SK-N-SH treated with all-trans-retinoic acid at 6 μM for 48 hours (cell line): ENCODE measurements at regions not wholly inside any gene's neighbourhood (a gene's known extent, or its start where the extent isn't known, plus 50 kb on each side); places are given as distances from the start of the nearest gene placed in this dataset.
A peak's percentile ranks its signal among the peaks of the same experiment; 100 is the strongest.
"Not testable (repeated sequence)": the region's sequence is repeated elsewhere in the genome, so short reads cannot be mapped to it uniquely, and the experiment has no call there.

Source experiments
- ATAC-seq: fragments of 200-7000 bp; cut with Tn5 transposase; 3 replicates; pipeline ENCODE4 v1.9.1; 2020; ENCODE audit warnings: mild to moderate bottlenecking, moderate library complexity
- ARNTL ChIP-seq: fragments of 450-650 bp; formaldehyde crosslinking; IDR thresholded peaks from 2 replicates; pipeline ENCODE4 v1.5.0; 2020; ENCODE audit warnings: low read depth, mild to moderate bottlenecking, moderate library complexity, borderline replicate concordance
- BACH2 ChIP-seq: fragments of 250-450 bp; sonication (Bioruptor Pico); IDR thresholded peaks from 2 replicates; pipeline ENCODE4 v1.9.0; 2021; ENCODE audit warnings: mild to moderate bottlenecking, borderline replicate concordance
- CREB5 ChIP-seq: fragments of 250-450 bp; sonication (Bioruptor Pico); IDR thresholded peaks from 2 replicates; pipeline ENCODE4 v1.5.1; 2020; ENCODE audit warnings: low read depth, mild to moderate bottlenecking, moderate library complexity
- CSDC2 ChIP-seq: fragments of 250-450 bp; sonication (Bioruptor Pico); IDR thresholded peaks from 2 replicates; pipeline ENCODE4 v1.5.0; 2020; ENCODE audit warnings: mild to moderate bottlenecking, moderate library complexity
- CSRNP3 ChIP-seq: fragments of 250-450 bp; sonication (Bioruptor Pico); IDR thresholded peaks from 2 replicates; pipeline ENCODE4 v1.5.1; 2021; ENCODE audit warnings: mild to moderate bottlenecking, moderate library complexity
- GLIS3 ChIP-seq: fragments of 250-450 bp; sonication (Bioruptor Pico); IDR thresholded peaks from 2 replicates; pipeline ENCODE4 v1.5.0; 2020; ENCODE audit warnings: mild to moderate bottlenecking, moderate library complexity
- ISL1 ChIP-seq: fragments of 250-450 bp; sonication (Bioruptor Pico); IDR thresholded peaks from 2 replicates; pipeline ENCODE4 v2.1.2; 2022; ENCODE audit warnings: mild to moderate bottlenecking, moderate library complexity
- OSR1 ChIP-seq: fragments of 250-450 bp; sonication (Bioruptor Pico); IDR thresholded peaks from 2 replicates; pipeline ENCODE4 v1.8.0; 2022; ENCODE audit warnings: moderate library complexity, mild to moderate bottlenecking, inconsistent platforms
- PATZ1 ChIP-seq: fragments of 250-450 bp; sonication (Bioruptor Pico); IDR thresholded peaks from 2 replicates; pipeline ENCODE4 v1.8.0; 2020; ENCODE audit warnings: mild to moderate bottlenecking, moderate library complexity, borderline replicate concordance
- POU6F1 ChIP-seq: fragments of 250-450 bp; sonication (Bioruptor Pico); IDR thresholded peaks from 2 replicates; pipeline ENCODE4 v1.8.0; 2021; ENCODE audit warnings: low read depth, mild to moderate bottlenecking, moderate library complexity, borderline replicate concordance
- RARB ChIP-seq: fragments of 250-450 bp; sonication (Bioruptor Pico); IDR thresholded peaks from 2 replicates; pipeline ENCODE4 v1.8.0; 2021; ENCODE audit warnings: mild to moderate bottlenecking, moderate library complexity
- SNAI2 ChIP-seq: fragments of 250-450 bp; sonication (Bioruptor Pico); IDR thresholded peaks from 2 replicates; pipeline ENCODE4 v1.5.0; 2020; ENCODE audit warnings: mild to moderate bottlenecking, moderate library complexity
- TSHZ2 ChIP-seq: fragments of 250-450 bp; sonication (Bioruptor Pico); IDR thresholded peaks from 2 replicates; pipeline ENCODE4 v1.5.0; 2020; ENCODE audit warnings: mild to moderate bottlenecking, moderate library complexity
- ZFP30 ChIP-seq: fragments of 450-650 bp; formaldehyde crosslinking; IDR thresholded peaks from 2 replicates; pipeline ENCODE4 v1.5.0; 2022; ENCODE audit warnings: mild to moderate bottlenecking, moderate library complexity
- ZNF565 ChIP-seq: fragments of 450-650 bp; formaldehyde crosslinking; conservative IDR thresholded peaks from 2 replicates; pipeline ENCODE4 v1.5.0; 2020; ENCODE audit warnings: low read depth, mild to moderate bottlenecking, moderate library complexity
- ZNF70 ChIP-seq: fragments of 450-650 bp; formaldehyde crosslinking; IDR thresholded peaks from 2 replicates; pipeline ENCODE4 v1.5.0; 2020; ENCODE audit warnings: mild to moderate bottlenecking, moderate library complexity
- ZNF8 ChIP-seq: fragments of 450-650 bp; formaldehyde crosslinking; IDR thresholded peaks from 2 replicates; pipeline ENCODE4 v1.5.0; 2020; ENCODE audit warnings: mild to moderate bottlenecking, moderate library complexity

GRCh38 chr12:127802271-127802670 lies 464.7 kb upstream of the TMEM132C start:
- TF ChIP-seq ZNF565 (CRISPR knock-in tag), result no peak
- TF ChIP-seq SNAI2 (CRISPR knock-in tag), result no peak
- no peak for TF ChIP-seq ARNTL (CRISPR knock-in tag)
- TF ChIP-seq POU6F1 (CRISPR knock-in tag), result no peak
- no peak for TF ChIP-seq PATZ1 (CRISPR knock-in tag)
- no peak for TF ChIP-seq RARB (CRISPR knock-in tag)
- TF ChIP-seq OSR1 (CRISPR knock-in tag), result no peak
- TF ChIP-seq CSDC2 (CRISPR knock-in tag), result no peak
- TF ChIP-seq TSHZ2, result no peak
- ATAC-seq, result no peak

- ATAC-seq, result no peak
- TF ChIP-seq RARB (CRISPR knock-in tag) (no peak), ZNF8 (CRISPR knock-in tag) (no peak), BACH2 (no peak), ARNTL (CRISPR knock-in tag) (no peak), ZFP30 (CRISPR knock-in tag) (no peak), ZNF70 (CRISPR knock-in tag) (no peak), SNAI2 (CRISPR knock-in tag) (no peak), OSR1 (CRISPR knock-in tag) (no peak), ISL1 (CRISPR knock-in tag) (no peak), ZNF565 (CRISPR knock-in tag) (no peak)
Measured at GRCh38 chr12:127803545-127803944, 463.4 kb upstream of the TMEM132C start.

- no peak for TF ChIP-seq ARNTL (CRISPR knock-in tag)
- peak; percentile 91 for TF ChIP-seq CREB5 (CRISPR knock-in tag)
- no peak for TF ChIP-seq CSDC2 (CRISPR knock-in tag)
- TF ChIP-seq ISL1 (CRISPR knock-in tag), result peak; percentile 96
- TF ChIP-seq, all 23 proteins: peak for 2
- ATAC-seq, result no peak
Measured at GRCh38 chr12:127809275-127809674, 457.7 kb upstream of the TMEM132C start.

- TF ChIP-seq ISL1 (CRISPR knock-in tag) (peak; percentile 63), GLIS3 (CRISPR knock-in tag) (no peak)
- no peak for ATAC-seq
Measured at GRCh38 chr12:127810041-127810440, 456.9 kb upstream of the TMEM132C start.

GRCh38 chr12:127810459-127810858 lies 456.5 kb upstream of the TMEM132C start:
- not testable (repeated sequence) for ATAC-seq

GRCh38 chr12:127811988-127812387 lies 455.0 kb upstream of the TMEM132C start:
- ATAC-seq, result no peak
- no peak for TF ChIP-seq ZFP30 (CRISPR knock-in tag)
- TF ChIP-seq SNAI2 (CRISPR knock-in tag), result no peak
- TF ChIP-seq CSRNP3 (CRISPR knock-in tag), result no peak
- TF ChIP-seq ZNF8 (CRISPR knock-in tag), result no peak
- no peak for TF ChIP-seq CREB5 (CRISPR knock-in tag)
- TF ChIP-seq ZNF70 (CRISPR knock-in tag), result no peak
- TF ChIP-seq TSHZ2, result no peak
- no peak for TF ChIP-seq ISL1 (CRISPR knock-in tag)
- TF ChIP-seq OSR1 (CRISPR knock-in tag), result no peak
- TF ChIP-seq CSDC2 (CRISPR knock-in tag), result no peak
